ENCODE measurements at regions not wholly inside any gene's neighbourhood (a gene's known extent, or its start where the extent isn't known, plus 50 kb on each side); places are given as distances from the start of the nearest gene placed in this dataset.

GRCh38 chr12:124207617-124208016, 87.3 kb upstream of the RFLNA start (continued):
- TF ChIP-seq POLR2AphosphoS5 (IDR thresholded peaks at IDR 0.05; ENCODE audit: low read depth, low read length) (no peak), YY1 (IDR thresholded peaks at IDR 0.05; ENCODE audit: extremely low read depth, insufficient replicate concordance, low read depth, low read length) (no peak), TCF7L2 (IDR thresholded peaks at IDR 0.05; ENCODE audit: borderline replicate concordance, extremely low read depth, insufficient read depth, insufficient read length) (no peak), EZH2phosphoT487 (IDR thresholded peaks at IDR 0.05; ENCODE audit: borderline replicate concordance) (no peak), FOSL1 (IDR thresholded peaks at IDR 0.05; ENCODE audit: low read depth) (no peak), POLR2A (IDR thresholded peaks at IDR 0.05; ENCODE audit: borderline replicate concordance, extremely low read depth, insufficient read depth, insufficient read length) (no peak), SIN3A (IDR thresholded peaks at IDR 0.05; ENCODE audit: low read depth) (no peak), ELF1 (IDR thresholded peaks at IDR 0.05; ENCODE audit: borderline replicate concordance, low read depth) (no peak), SRF (IDR thresholded peaks at IDR 0.05; ENCODE audit: low read depth) (no peak), ZNF274 (IDR thresholded peaks at IDR 0.05; ENCODE audit: low read depth, low read length) (no peak), EGR1 (IDR thresholded peaks at IDR 0.05; ENCODE audit: low read depth) (no peak)

- no peak overlapping the region for H2AFZ ChIP-seq (ENCODE audit: low read depth, low read length, poor library complexity, severe bottlenecking)
- no peaks in the 10 kb centered on the region for H3K9me2 ChIP-seq (ENCODE audit: insufficient read depth)
- H3K4me3 ChIP-seq (replicated peaks in 1 of 2; ENCODE audit: low read depth in 1 of 2, low read length in 2 of 2), result no peak overlapping the region
- no peaks in the 10 kb centered on the region for H3K36me3 ChIP-seq (ENCODE audit: control insufficient read depth in 1 of 2, insufficient read depth in 2 of 2, low read length in 2 of 2)
- TF ChIP-seq ZBTB33 (IDR thresholded peaks at IDR 0.05; ENCODE audit: extremely low read depth, insufficient replicate concordance, low read length), result no peak
- TF ChIP-seq FOSL1 (IDR thresholded peaks at IDR 0.05; ENCODE audit: low read depth), result no peak
- TF ChIP-seq SIN3A (IDR thresholded peaks at IDR 0.05; ENCODE audit: low read depth), result no peak
- no peak for TF ChIP-seq EZH2phosphoT487 (IDR thresholded peaks at IDR 0.05; ENCODE audit: borderline replicate concordance)
- TF ChIP-seq CEBPB (IDR thresholded peaks at IDR 0.05; ENCODE audit: low read depth), result no peak
- no peak for TF ChIP-seq ELF1 (IDR thresholded peaks at IDR 0.05; ENCODE audit: borderline replicate concordance, low read depth)
- no peak for TF ChIP-seq MAX (IDR thresholded peaks at IDR 0.05)
- no peak for TF ChIP-seq RAD21 (IDR thresholded peaks at IDR 0.05; ENCODE audit: low read depth)
- TF ChIP-seq ATF3 (IDR thresholded peaks at IDR 0.05), result no peak
- TF ChIP-seq POLR2A (IDR thresholded peaks at IDR 0.05; ENCODE audit: borderline replicate concordance, extremely low read depth, insufficient read depth, insufficient read length), result no peak
- TF ChIP-seq CBX3 (IDR thresholded peaks at IDR 0.05; ENCODE audit: low read depth), result no peak
- TF ChIP-seq YY1 (IDR thresholded peaks at IDR 0.05; ENCODE audit: extremely low read depth, insufficient replicate concordance, low read depth, low read length), result no peak
- no peak for TF ChIP-seq ZFX (IDR thresholded peaks at IDR 0.05)
- no peak for TF ChIP-seq JUND (IDR thresholded peaks at IDR 0.05)
- TF ChIP-seq EGR1 (IDR thresholded peaks at IDR 0.05; ENCODE audit: low read depth), result no peak
- no peak for TF ChIP-seq ZNF274 (IDR thresholded peaks at IDR 0.05; ENCODE audit: low read depth, low read length)
- no peak for TF ChIP-seq TCF7L2 (IDR thresholded peaks at IDR 0.05; ENCODE audit: borderline replicate concordance, extremely low read depth, insufficient read depth, insufficient read length)
- no peak for TF ChIP-seq SRF (IDR thresholded peaks at IDR 0.05; ENCODE audit: low read depth)
- no peak for TF ChIP-seq POLR2AphosphoS5 (IDR thresholded peaks at IDR 0.05; ENCODE audit: low read depth, low read length)
- no peak for TF ChIP-seq CTCF (IDR thresholded peaks at IDR 0.05 in 2 of 3, conservative IDR thresholded peaks at IDR 0.05 in 1 of 3; ENCODE audit: borderline replicate concordance in 1 of 3, insufficient read depth in 1 of 3, low read depth in 2 of 3, low read length in 2 of 3)
- no peak overlapping the region for H3K27ac ChIP-seq (ENCODE audit: low read depth, low read length)
- CTCF ChIA-PET, result no interaction called here
- DNase-seq (ENCODE audit: low read depth, low spot score), result no peak
- intact Hi-C loops (cut with micrococcal nuclease), result no loop called here
- no TSS peak for BruUV-seq (replicated peaks)
- no peaks in the 10 kb centered on the region for H3K79me2 ChIP-seq (ENCODE audit: insufficient read depth, low read length)
- no peaks in the 10 kb centered on the region for H3K9me3 ChIP-seq (ENCODE audit: control insufficient read depth in 1 of 2, insufficient read depth in 1 of 2, low read depth in 1 of 2, low read length in 2 of 2)
- H3K27me3 ChIP-seq (ENCODE audit: insufficient read depth, low read length), result 0 out of 2 replicates have a peak, but pooled peaks cover 4% of the 10 kb centered on the region
- no peak overlapping the region for H3K4me2 ChIP-seq (ENCODE audit: low read length)
- H3K9ac ChIP-seq (ENCODE audit: low read length), result no peak overlapping the region
- H4K20me1 ChIP-seq (ENCODE audit: insufficient read depth), result no peaks in the 10 kb centered on the region
- RAD21 ChIA-PET (ENCODE audit: low non-redundant PET in 1 of 2, low total read pairs in 2 of 2, uncharacterized antibody in 2 of 2, unreplicated experiment in 2 of 2), result no interaction called here
- no peak for ATAC-seq
- POLR2A ChIA-PET, result no interaction called here
- no peaks in the 10 kb centered on the region for H3K4me1 ChIP-seq (ENCODE audit: control insufficient read depth in 1 of 2, insufficient read depth in 2 of 2, low read length in 2 of 2)
Observed at GRCh38 chr12:124208489-124208888, 86.4 kb upstream of the RFLNA start.
